K562 (cell line): ENCODE measurements at regions not wholly inside any gene's neighbourhood (a gene's known extent, or its start where the extent isn't known, plus 50 kb on each side); places are given as distances from the start of the nearest gene placed in this dataset.

Experiments
- CTBP1 ChIP-seq: fragments of 450-650 bp; IDR thresholded peaks from 2 replicates; pipeline ENCODE4 v1.6.1; 2016; ENCODE audit warnings: borderline replicate concordance
- MBD1 ChIP-seq: fragments of 250-450 bp; sonication (Bioruptor Pico); IDR thresholded peaks from 2 replicates; pipeline ENCODE4 v1.8.0; 2022; ENCODE audit warnings: inconsistent platforms
- RBBP5 ChIP-seq: fragments of 200-600 bp; sonication (generic); IDR thresholded peaks from 2 replicates; pipeline ENCODE4 v1.6.1; 2012; ENCODE audit warnings: borderline replicate concordance, mild to moderate bottlenecking, low read length, control low read depth, inconsistent platforms; ENCODE audit not compliant: insufficient read depth, poor library complexity, severe bottlenecking
- REST ChIP-seq, 2 experiments: fragments of 450-650 bp; formaldehyde crosslinking in 1 of 2; IDR thresholded peaks; 2 replicates each; pipeline versions ENCODE4 v1.4.0 to v1.6.1; 2014 to 2020; ENCODE audit warnings: mild to moderate bottlenecking in 2 of 2, borderline replicate concordance in 1 of 2, low read depth in 1 of 2
- SREBF2 ChIP-seq: sonication (generic); formaldehyde crosslinking; IDR thresholded peaks from 2 replicates; pipeline ENCODE4 v1.4.0; 2020; ENCODE audit warnings: mild to moderate bottlenecking, missing genetic modification reagents
- TF ChIP-seq, protein P1 (sequence below), 3 experiments: IDR thresholded peaks in 2 of 3; conservative IDR thresholded peaks in 1 of 3; 2 replicates each; pipeline ENCODE4 v1.5.1; 2011 to 2012; ENCODE audit warnings: low read length in 3 of 3, mild to moderate bottlenecking in 3 of 3, control low read depth in 2 of 3, improper control_type of control experiment in 1 of 3, inconsistent platforms in 1 of 3, low read depth in 1 of 3, mixed read lengths in 1 of 3, moderate library complexity in 1 of 3; ENCODE audit not compliant: insufficient read depth in 2 of 3

DNA sequence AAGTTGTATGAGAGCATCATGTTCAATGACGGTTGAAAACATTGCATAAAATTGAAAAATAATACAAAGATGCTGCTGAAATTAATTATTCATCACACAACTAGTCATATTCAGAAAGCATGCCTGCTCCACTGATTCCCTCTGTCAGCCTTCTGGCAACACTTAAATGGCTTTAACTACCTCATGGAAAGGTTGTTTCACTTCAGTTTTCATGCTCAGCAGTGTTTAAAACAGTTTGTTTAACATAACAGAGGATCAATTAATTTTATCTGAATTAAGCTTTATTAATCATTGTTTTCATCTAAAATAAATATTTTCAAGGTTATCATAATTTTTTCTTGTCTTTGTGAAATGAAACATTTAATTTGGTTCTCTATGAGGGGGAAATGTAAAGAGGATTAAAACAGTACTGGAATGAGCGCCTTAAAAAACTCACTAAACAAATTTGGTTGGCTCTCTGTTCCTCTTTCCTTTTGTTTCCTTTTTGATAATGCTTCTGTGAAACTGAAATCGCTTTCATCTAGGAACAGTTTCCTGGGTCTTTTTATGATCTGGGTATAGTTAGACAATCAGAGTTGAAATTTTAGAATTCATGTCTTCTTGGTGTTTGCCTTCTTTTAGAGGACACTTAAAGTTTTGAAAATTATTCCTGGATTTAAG lies 427.4 kb downstream of the SH2D4B start (continued):
- TF ChIP-seq REST (IDR thresholded peaks at IDR 0.05; ENCODE audit: borderline replicate concordance) (no peak), REST (CRISPR knock-in tag; IDR thresholded peaks at IDR 0.05; ENCODE audit: low read depth) (no peak), RBBP5 (no peak), MBD1 (CRISPR knock-in tag) (no peak), CTBP1 (no peak), SREBF2 (CRISPR knock-in tag) (no peak)
- TF ChIP-seq, protein P1, sequence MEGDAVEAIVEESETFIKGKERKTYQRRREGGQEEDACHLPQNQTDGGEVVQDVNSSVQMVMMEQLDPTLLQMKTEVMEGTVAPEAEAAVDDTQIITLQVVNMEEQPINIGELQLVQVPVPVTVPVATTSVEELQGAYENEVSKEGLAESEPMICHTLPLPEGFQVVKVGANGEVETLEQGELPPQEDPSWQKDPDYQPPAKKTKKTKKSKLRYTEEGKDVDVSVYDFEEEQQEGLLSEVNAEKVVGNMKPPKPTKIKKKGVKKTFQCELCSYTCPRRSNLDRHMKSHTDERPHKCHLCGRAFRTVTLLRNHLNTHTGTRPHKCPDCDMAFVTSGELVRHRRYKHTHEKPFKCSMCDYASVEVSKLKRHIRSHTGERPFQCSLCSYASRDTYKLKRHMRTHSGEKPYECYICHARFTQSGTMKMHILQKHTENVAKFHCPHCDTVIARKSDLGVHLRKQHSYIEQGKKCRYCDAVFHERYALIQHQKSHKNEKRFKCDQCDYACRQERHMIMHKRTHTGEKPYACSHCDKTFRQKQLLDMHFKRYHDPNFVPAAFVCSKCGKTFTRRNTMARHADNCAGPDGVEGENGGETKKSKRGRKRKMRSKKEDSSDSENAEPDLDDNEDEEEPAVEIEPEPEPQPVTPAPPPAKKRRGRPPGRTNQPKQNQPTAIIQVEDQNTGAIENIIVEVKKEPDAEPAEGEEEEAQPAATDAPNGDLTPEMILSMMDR (IDR thresholded peaks at IDR 0.05 in 2 of 3, conservative IDR thresholded peaks at IDR 0.05 in 1 of 3; ENCODE audit: insufficient read depth in 2 of 3, low read depth in 1 of 3, low read length in 3 of 3): no peak
- TF ChIP-seq, all 486 proteins: peak for 0
